H1 (cell line): ENCODE measurements at regions not wholly inside any gene's neighbourhood (a gene's known extent, or its start where the extent isn't known, plus 50 kb on each side); places are given as distances from the start of the nearest gene placed in this dataset.

Experiments used
- CTCF ChIA-PET: fragments of 300-600 bp; sonication (Branson Sonifier 250); formaldehyde crosslinking; loops from one replicate; lab custom pipeline; 2021; ENCODE audit not compliant: partially characterized antibody; lab: Charles Lee
- POLR2A ChIA-PET: fragments of 300-600 bp; sonication (Branson Sonifier 250); formaldehyde crosslinking; loops from one replicate; lab custom pipeline; 2021; ENCODE audit warnings: inconsistent platforms; ENCODE audit not compliant: partially characterized antibody; lab: Charles Lee
- DNase-seq, 2 experiments: peaks; one replicate each; pipeline versions ENCODE4 v3.0.0 to v3.0.0-alpha.2; 2010 to 2022; ENCODE audit warnings: low spot score in 2 of 2, low read depth in 1 of 2, mixed read lengths in 1 of 2
- FAIRE-seq: peaks from 2 replicates; lab custom pipeline; 2011; peaks lifted over from hg19 to GRCh38; lab: Jason Lieb, UNC
- H2AFZ ChIP-seq: 2 replicates; pipeline ENCODE4 v1.8.1; 2012; ENCODE audit warnings: low read length, inconsistent platforms
- H2AK5ac ChIP-seq: 2 replicates; pipeline ENCODE4 v1.6.1; 2013; ENCODE audit warnings: low read depth, low read length
- H2BK120ac ChIP-seq: replicated peaks from 2 replicates; pipeline ENCODE3; 2013; ENCODE audit warnings: low read depth, low read length, inconsistent platforms
- H2BK12ac ChIP-seq: 2 replicates; pipeline ENCODE4 v1.6.1; 2013; ENCODE audit warnings: low read depth, low read length
- H2BK15ac ChIP-seq: 2 replicates; pipeline ENCODE4 v1.6.1; 2013; ENCODE audit warnings: low read length
- H2BK20ac ChIP-seq: 2 replicates; pipeline ENCODE4 v1.6.1; 2013; ENCODE audit warnings: low read length
- H2BK5ac ChIP-seq: 2 replicates; pipeline ENCODE4 v1.6.1; 2013; ENCODE audit warnings: low read depth, low read length
- H3K14ac ChIP-seq: 2 replicates; pipeline ENCODE4 v1.6.1; 2013; ENCODE audit warnings: inconsistent platforms; ENCODE audit not compliant: insufficient read length
- H3K18ac ChIP-seq: 2 replicates; pipeline ENCODE4 v1.6.1; 2013; ENCODE audit warnings: low read length; ENCODE audit errors: extremely low read depth
- H3K23ac ChIP-seq: 2 replicates; pipeline ENCODE4 v1.6.1; 2013; ENCODE audit warnings: inconsistent platforms; ENCODE audit not compliant: insufficient read length
- H3K23me2 ChIP-seq: 2 replicates; pipeline ENCODE4 v1.6.1; 2013; ENCODE audit warnings: low read depth, low read length
- H3K27ac ChIP-seq: 2 replicates; pipeline ENCODE4 v1.6.1; 2011; ENCODE audit warnings: low read depth, low read length, inconsistent platforms
- H3K27me3 ChIP-seq, 4 experiments: replicated peaks in 1 of 4; 1 replicate in 1 of 4; 2 replicates in 3 of 4; pipeline versions ENCODE4 v1.6.1 to v1.8.1; 2011 to 2013; ENCODE audit warnings: low read length in 3 of 4, mild to moderate bottlenecking in 3 of 4, inconsistent platforms in 2 of 4, mixed read lengths in 2 of 4, moderate library complexity in 1 of 4; ENCODE audit not compliant: control insufficient read depth in 3 of 4, insufficient read depth in 3 of 4; ENCODE audit errors: extremely low read depth in 1 of 4
- H3K36me3 ChIP-seq, 4 experiments: 2 replicates each; pipeline versions ENCODE4 v1.6.1 to v1.8.1; 2011 to 2013; ENCODE audit warnings: mild to moderate bottlenecking in 4 of 4, low read length in 3 of 4, moderate library complexity in 2 of 4, control low read depth in 1 of 4, inconsistent platforms in 1 of 4; ENCODE audit not compliant: insufficient read depth in 4 of 4, control insufficient read depth in 2 of 4
- H3K4ac ChIP-seq: replicated peaks from 2 replicates; pipeline ENCODE3; 2013; ENCODE audit warnings: low read length, low read depth, mixed read lengths, inconsistent platforms; ENCODE audit not compliant: insufficient read length
- H3K4me1 ChIP-seq, 4 experiments: replicated peaks in 1 of 4; 1 replicate in 1 of 4; 2 replicates in 3 of 4; pipeline versions ENCODE4 v1.6.1 to v1.8.1; 2011 to 2013; ENCODE audit warnings: low read length in 3 of 4, inconsistent platforms in 2 of 4, mixed read lengths in 1 of 4; ENCODE audit not compliant: insufficient read depth in 4 of 4, control insufficient read depth in 3 of 4
- H3K4me2 ChIP-seq, 2 experiments: 2 replicates each; pipeline versions ENCODE4 v1.6.1 to v1.8.1; 2011 to 2013; ENCODE audit warnings: low read depth in 2 of 2, low read length in 2 of 2, control low read depth in 1 of 2, inconsistent platforms in 1 of 2, mild to moderate bottlenecking in 1 of 2; ENCODE audit not compliant: insufficient read depth in 1 of 2
- H3K4me3 ChIP-seq, 4 experiments: fragments of 200-600, 300-600 bp in 1 of 4; sonication (generic), shearing (Covaris generic), sonication (Bioruptor Twin) in 1 of 4; 2 replicates each; pipeline versions ENCODE4 v1.5.1 to v1.8.1; 2011 to 2016; ENCODE audit warnings: low read length in 4 of 4, low read depth in 3 of 4, control low read depth in 2 of 4, inconsistent platforms in 2 of 4, mild to moderate bottlenecking in 2 of 4, mixed read lengths in 1 of 4, moderate library complexity in 1 of 4; ENCODE audit not compliant: insufficient read depth in 2 of 4; ENCODE audit errors: extremely low read depth in 1 of 4
- H3K56ac ChIP-seq: replicated peaks from 2 replicates; pipeline ENCODE3; 2013; ENCODE audit warnings: low read depth, mild to moderate bottlenecking, mixed read lengths, low read length, inconsistent platforms; ENCODE audit not compliant: insufficient read length
- H3K79me1 ChIP-seq: 2 replicates; pipeline ENCODE4 v1.6.1; 2013; ENCODE audit warnings: low read depth, low read length, control low read depth
- H3K79me2 ChIP-seq, 2 experiments: 2 replicates each; pipeline versions ENCODE4 v1.6.1 to v1.8.1; 2012 to 2013; ENCODE audit warnings: low read length in 2 of 2, mild to moderate bottlenecking in 2 of 2, inconsistent platforms in 1 of 2; ENCODE audit not compliant: insufficient read depth in 2 of 2, control insufficient read depth in 1 of 2
- H3K9ac ChIP-seq, 4 experiments: replicated peaks in 1 of 4; 1 replicate in 1 of 4; 2 replicates in 3 of 4; pipeline versions ENCODE4 v1.6.1 to v1.8.1; 2011 to 2013; ENCODE audit warnings: low read depth in 3 of 4, low read length in 3 of 4, control low read depth in 2 of 4, mild to moderate bottlenecking in 2 of 4, moderate library complexity in 2 of 4, inconsistent platforms in 1 of 4; ENCODE audit errors: extremely low read depth in 1 of 4
- H3K9me3 ChIP-seq, 2 experiments: 2 replicates each; pipeline versions ENCODE4 v1.6.1 to v1.8.1; 2012 to 2013; ENCODE audit warnings: mild to moderate bottlenecking in 2 of 2, moderate library complexity in 2 of 2, control low read depth in 1 of 2, inconsistent platforms in 1 of 2, low read depth in 1 of 2, low read length in 1 of 2, mixed read lengths in 1 of 2; ENCODE audit not compliant: insufficient read depth in 2 of 2
- H4K20me1 ChIP-seq, 2 experiments: replicated peaks in 1 of 2; 2 replicates each; pipeline versions ENCODE3 to v1.8.1; 2011 to 2013; ENCODE audit warnings: inconsistent platforms in 2 of 2, low read length in 2 of 2, mild to moderate bottlenecking in 1 of 2; ENCODE audit not compliant: insufficient read depth in 2 of 2, control insufficient read depth in 1 of 2
- H4K5ac ChIP-seq: 2 replicates; pipeline ENCODE4 v1.6.1; 2013; ENCODE audit warnings: low read length, low read depth, mixed read lengths, inconsistent platforms; ENCODE audit not compliant: insufficient read length
- H4K8ac ChIP-seq: 2 replicates; pipeline ENCODE4 v1.8.0; 2013; ENCODE audit warnings: mild to moderate bottlenecking, moderate library complexity, low read length, inconsistent platforms; ENCODE audit not compliant: insufficient read depth; ENCODE audit errors: extremely low read depth
- H4K91ac ChIP-seq: replicated peaks from 2 replicates; pipeline ENCODE3; 2013; ENCODE audit warnings: low read length, mixed read lengths, inconsistent platforms; ENCODE audit not compliant: insufficient read length
- CHD7 ChIP-seq: fragments of 300-600 bp; sonication (generic); IDR thresholded peaks from 2 replicates; pipeline ENCODE4 v1.7.1; 2012; ENCODE audit warnings: low read length, moderate library complexity, mild to moderate bottlenecking, inconsistent platforms; ENCODE audit not compliant: insufficient replicate concordance
- WGBS, 2 experiments: shearing (Covaris generic) in 1 of 2; methylation state at CpG; one replicate each; pipeline versions ENCODE4 v1.1.6 to v1.1.7; 2013 to 2015; ENCODE audit warnings: low lambda C conversion rate in 2 of 2, mixed read lengths in 2 of 2, inconsistent platforms in 1 of 2, low coverage in 1 of 2, missing lambda C conversion rate in 1 of 2; ENCODE audit not compliant: insufficient replicate concordance in 2 of 2, insufficient coverage in 1 of 2, insufficient read length in 1 of 2; ENCODE audit errors: extremely low coverage in 1 of 2, missing lambda C conversion rate in 1 of 2; 5-methylcytosine and 5-hydroxymethylcytosine counted together

GRCh38 chr10:131421381-131421780 lies 109.9 kb upstream of the TCERG1L start:
- no peaks in the 10 kb centered on the region for H4K20me1 ChIP-seq
- H3K9me3 ChIP-seq = no peaks in the 10 kb centered on the region
- H3K4ac ChIP-seq = no peak overlapping the region
- H3K27ac ChIP-seq = no peak overlapping the region
- H3K36me3 ChIP-seq = no peaks in the 10 kb centered on the region
- H3K9ac ChIP-seq = no peak overlapping the region
- H4K8ac ChIP-seq = no peak overlapping the region
- FAIRE-seq = no peak
- H2BK5ac ChIP-seq = no peak overlapping the region
- no peak for DNase-seq
- H4K91ac ChIP-seq = no peak overlapping the region
- H3K4me3 ChIP-seq = no peak overlapping the region
- H2BK15ac ChIP-seq = no peak overlapping the region
- no peaks in the 10 kb centered on the region for H3K27me3 ChIP-seq
- H2AFZ ChIP-seq = no peak overlapping the region
- no peak overlapping the region for H3K18ac ChIP-seq
- no peak overlapping the region for H3K4me2 ChIP-seq
- ChIA-PET POLR2A (no interaction called here), CTCF (interaction anchor here (0.9 kb wide), 2 partner anchors 9 to 25 kb away, joined by 3 to 5 read pairs; no protein-coding TSS in a partner anchor)
- H2BK12ac ChIP-seq = no peak overlapping the region
- H3K56ac ChIP-seq = no peak overlapping the region
- H3K14ac ChIP-seq = no peak overlapping the region
- H3K79me1 ChIP-seq = no peaks in the 10 kb centered on the region; the same call in 1 of the 2 replicates
- 91% methylated on average over 5 of the region's 5 CpGs; no CpG with 5 or more reads in 1 of the 2 experiments for WGBS, 2 experiments
- no peak overlapping the region for H2BK20ac ChIP-seq
- no peak overlapping the region for H2BK120ac ChIP-seq
- H3K79me2 ChIP-seq = no peaks in the 10 kb centered on the region
- no peaks in the 10 kb centered on the region for H3K23me2 ChIP-seq
- H2AK5ac ChIP-seq = no peak overlapping the region
- no peak overlapping the region for H4K5ac ChIP-seq
- H3K23ac ChIP-seq = no peak overlapping the region
- H3K4me1 ChIP-seq = no peaks in the 10 kb centered on the region
- TF ChIP-seq CHD7 = no peak
